Mesendoderm (in vitro differentiated cells): ENCODE measurements at regions not wholly inside any gene's neighbourhood (a gene's known extent, or its start where the extent isn't known, plus 50 kb on each side); places are given as distances from the start of the nearest gene placed in this dataset.
"Not testable (repeated sequence)": the region's sequence is repeated elsewhere in the genome, so short reads cannot be mapped to it uniquely, and the experiment has no call there.

Experiments used
- DNase-seq: peaks from one replicate; pipeline ENCODE4 v3.0.0; 2013
- H2AK5ac ChIP-seq: 2 replicates; pipeline ENCODE4 v1.6.1; 2013; ENCODE audit warnings: low read length, inconsistent platforms
- H2BK120ac ChIP-seq: 2 replicates; pipeline ENCODE4 v1.6.1; 2013; ENCODE audit warnings: low read depth, mild to moderate bottlenecking, low read length, moderate library complexity, mixed read lengths
- H2BK15ac ChIP-seq: replicated peaks from 2 replicates; pipeline ENCODE4 v1.6.1; 2013; ENCODE audit warnings: low read depth, mild to moderate bottlenecking, moderate library complexity
- H2BK5ac ChIP-seq: 2 replicates; pipeline ENCODE4 v1.6.1; 2013; ENCODE audit warnings: low read length, inconsistent platforms
- H3K18ac ChIP-seq: 2 replicates; pipeline ENCODE4 v1.6.1; 2013; ENCODE audit warnings: mild to moderate bottlenecking, low read length, mixed read lengths
- H3K23ac ChIP-seq: one replicate; pipeline ENCODE4 v1.6.1; 2013; ENCODE audit warnings: low read length
- H3K27ac ChIP-seq: 2 replicates; pipeline ENCODE4 v1.5.1; 2013; ENCODE audit warnings: low read depth, mild to moderate bottlenecking, inconsistent platforms, low read length, moderate library complexity
- H3K27me3 ChIP-seq: 2 replicates; pipeline ENCODE4 v1.6.1; 2013; ENCODE audit warnings: low read length, control low read depth, mild to moderate bottlenecking, inconsistent platforms; ENCODE audit not compliant: insufficient read depth, poor library complexity
- H3K36me3 ChIP-seq: 2 replicates; pipeline ENCODE4 v1.6.1; 2013; ENCODE audit warnings: low read length, inconsistent platforms; ENCODE audit not compliant: control insufficient read depth, insufficient read depth
- H3K4ac ChIP-seq: one replicate; pipeline ENCODE4 v1.6.1; 2013; ENCODE audit warnings: low read depth, mild to moderate bottlenecking, low read length, moderate library complexity
- H3K4me1 ChIP-seq: 2 replicates; pipeline ENCODE4 v1.6.1; 2013; ENCODE audit warnings: low read depth, low read length, inconsistent platforms; ENCODE audit not compliant: control insufficient read depth
- H3K4me2 ChIP-seq: 2 replicates; pipeline ENCODE4 v1.6.1; 2013; ENCODE audit warnings: low read length
- H3K4me3 ChIP-seq: 2 replicates; pipeline ENCODE4 v1.5.1; 2013; ENCODE audit warnings: mild to moderate bottlenecking, low read length
- H3K56ac ChIP-seq: one replicate; pipeline ENCODE4 v1.6.1; 2013; ENCODE audit warnings: low read length
- H3K79me1 ChIP-seq: 2 replicates; pipeline ENCODE4 v1.6.1; 2013; ENCODE audit warnings: low read length, inconsistent platforms
- H3K79me2 ChIP-seq: 2 replicates; pipeline ENCODE4 v1.6.1; 2013; ENCODE audit warnings: mild to moderate bottlenecking, low read length; ENCODE audit not compliant: control insufficient read depth, insufficient read depth
- H3K9ac ChIP-seq: 2 replicates; pipeline ENCODE4 v1.6.1; 2013; ENCODE audit warnings: low read length, inconsistent platforms
- H4K5ac ChIP-seq: one replicate; pipeline ENCODE4 v1.6.1; 2013; ENCODE audit warnings: low read length
- H4K8ac ChIP-seq: one replicate; pipeline ENCODE4 v1.6.1; 2013; ENCODE audit warnings: low read depth, mild to moderate bottlenecking, control low read depth, low read length, moderate library complexity
- WGBS: extraction: QIAGEN DNeasy Blood & Tissue Kit; methylation state at CpG from one replicate; pipeline ENCODE4 v1.1.7; 2013; ENCODE audit warnings: low lambda C conversion rate, missing lambda C conversion rate; ENCODE audit not compliant: insufficient coverage; ENCODE audit errors: extremely low coverage; 5-methylcytosine and 5-hydroxymethylcytosine counted together

DNA sequence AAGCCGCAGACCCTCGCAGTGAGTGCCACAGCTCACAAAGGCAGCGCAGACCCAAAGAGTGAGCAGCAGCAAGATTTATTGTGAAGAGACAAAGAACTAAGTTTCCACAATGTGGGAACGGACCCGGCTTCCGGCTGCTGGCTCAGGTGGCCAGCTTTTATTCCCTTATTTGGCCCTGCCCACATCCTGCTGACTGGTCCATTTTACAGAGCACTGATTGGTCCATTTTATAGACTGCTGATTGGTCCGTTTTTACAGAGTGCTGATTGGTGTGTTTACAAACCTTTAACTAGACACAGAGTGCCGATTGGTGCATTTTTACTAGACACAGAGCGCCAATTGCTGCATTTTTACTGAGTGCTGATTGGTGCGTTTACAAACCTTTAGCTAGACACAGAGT is 86.6 kb downstream of the RGS2 start:
- WGBS, result no CpG with 5 or more reads among the region's 10 CpGs

DNA sequence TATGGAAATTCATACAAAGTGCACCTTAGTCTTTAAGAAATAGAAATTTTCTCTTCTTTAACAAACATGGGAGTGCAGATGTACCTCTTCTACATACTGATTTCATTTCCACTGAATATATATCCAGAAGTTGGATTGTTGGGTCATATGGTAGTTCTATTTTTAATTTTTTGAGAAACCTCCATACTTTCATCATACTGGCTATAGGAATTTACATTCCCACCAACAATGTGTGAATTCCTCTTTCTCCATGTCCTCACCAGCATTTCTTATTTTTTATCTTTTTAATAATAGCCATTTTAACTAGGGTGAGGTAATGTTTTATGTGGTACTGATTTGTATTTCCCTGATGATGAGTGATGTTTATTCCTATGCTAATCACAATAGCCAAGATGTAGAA is 87.5 kb downstream of the RGS2 start:
- H2BK5ac ChIP-seq, result no peak overlapping the region
- no peaks in the 10 kb centered on the region for H3K79me1 ChIP-seq
- no peak overlapping the region for H4K5ac ChIP-seq
- H3K18ac ChIP-seq, result no peak overlapping the region
- no peak overlapping the region for H3K27ac ChIP-seq
- no peak overlapping the region for H3K9ac ChIP-seq
- H2BK15ac ChIP-seq, result no peak overlapping the region
- H3K36me3 ChIP-seq, result no peaks in the 10 kb centered on the region
- H3K27me3 ChIP-seq, result no peaks in the 10 kb centered on the region
- no peak overlapping the region for H3K4ac ChIP-seq
- H3K56ac ChIP-seq, result no peak overlapping the region
- no peaks in the 10 kb centered on the region for H3K4me1 ChIP-seq
- no peaks in the 10 kb centered on the region for H3K79me2 ChIP-seq
- no peak overlapping the region for H2BK120ac ChIP-seq
- H2AK5ac ChIP-seq, result no peak overlapping the region
- DNase-seq, result no peak
- no peak overlapping the region for H3K23ac ChIP-seq
- H3K4me2 ChIP-seq, result no peak overlapping the region
- H4K8ac ChIP-seq, result no peak overlapping the region
- H3K4me3 ChIP-seq, result no peak overlapping the region

More for the DNA sequence above, 86.6 kb downstream of the RGS2 start:
- not testable (repeated sequence) for H3K36me3 ChIP-seq, H3K23ac ChIP-seq, H3K4me3 ChIP-seq, H3K4me2 ChIP-seq, H3K79me2 ChIP-seq, H4K8ac ChIP-seq, H3K27me3 ChIP-seq, H3K79me1 ChIP-seq, H3K9ac ChIP-seq, H3K27ac ChIP-seq, H2BK15ac ChIP-seq, H3K18ac ChIP-seq, DNase-seq, H2AK5ac ChIP-seq, H3K56ac ChIP-seq, H4K5ac ChIP-seq, H3K4me1 ChIP-seq, H3K4ac ChIP-seq, H2BK5ac ChIP-seq, H2BK120ac ChIP-seq

DNA sequence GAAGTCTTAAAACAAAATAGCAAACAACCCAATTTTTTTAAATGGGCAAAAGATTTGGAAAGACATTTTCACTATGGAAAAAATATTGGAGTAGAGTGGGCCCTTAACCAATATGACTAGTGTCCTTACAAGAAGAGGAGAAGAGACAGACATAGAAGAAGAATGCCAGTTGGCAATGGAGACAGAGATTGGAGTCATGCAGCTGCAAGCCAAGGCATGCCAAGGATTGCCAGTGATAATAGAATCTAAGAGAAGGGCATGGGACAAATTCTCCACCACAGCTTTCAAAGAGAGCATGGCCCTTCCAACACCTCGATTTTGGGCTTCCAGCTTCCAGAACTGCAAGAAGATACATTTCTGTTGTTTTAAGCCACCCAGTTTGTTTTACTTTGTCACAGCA is 92.7 kb downstream of the RGS2 start:
- no peak for DNase-seq
- H3K9ac ChIP-seq, result no peak overlapping the region
- WGBS, result no CpG with 5 or more reads among the region's 1 CpG

DNA sequence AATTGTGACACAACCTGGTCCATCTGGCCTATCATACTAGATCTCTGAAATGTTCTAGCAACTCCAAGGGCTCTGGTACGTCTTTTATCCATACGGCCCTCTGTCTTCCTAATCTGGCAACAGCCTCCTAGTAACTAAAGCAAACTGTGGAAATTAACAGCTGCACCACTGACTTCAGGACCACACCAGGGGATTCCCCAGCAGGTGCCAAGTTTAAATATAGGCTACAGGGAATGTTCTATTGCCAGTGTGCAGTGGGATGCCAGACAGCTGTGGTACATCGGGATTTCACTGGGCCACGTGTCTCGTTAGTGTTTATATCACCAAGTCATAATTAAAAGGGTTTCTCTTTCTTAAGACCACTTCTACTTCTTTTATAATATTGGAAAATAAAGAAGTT is 94.3 kb downstream of the RGS2 start:
- no peak overlapping the region for H3K27ac ChIP-seq
- no peak overlapping the region for H3K18ac ChIP-seq
- H3K4ac ChIP-seq, result no peak overlapping the region
- no peaks in the 10 kb centered on the region for H3K27me3 ChIP-seq
- H4K5ac ChIP-seq, result no peak overlapping the region
- H2BK15ac ChIP-seq, result no peak overlapping the region
- no peaks in the 10 kb centered on the region for H3K36me3 ChIP-seq
- no peak overlapping the region for H2BK120ac ChIP-seq
- no peak overlapping the region for H2BK5ac ChIP-seq
- H4K8ac ChIP-seq, result no peak overlapping the region
- no peak overlapping the region for H3K56ac ChIP-seq
- no peaks in the 10 kb centered on the region for H3K79me2 ChIP-seq
- no CpG with 5 or more reads among the region's 5 CpGs for WGBS
- DNase-seq, result no peak
- no peak overlapping the region for H3K23ac ChIP-seq
- no peak overlapping the region for H2AK5ac ChIP-seq
- no peak overlapping the region for H3K4me2 ChIP-seq
- H3K4me1 ChIP-seq, result no peaks in the 10 kb centered on the region
- no peaks in the 10 kb centered on the region for H3K79me1 ChIP-seq
- no peak overlapping the region for H3K9ac ChIP-seq
- no peak overlapping the region for H3K4me3 ChIP-seq

More for the DNA sequence above, 92.7 kb downstream of the RGS2 start:
- H3K27ac ChIP-seq, result no peak overlapping the region
- no peak overlapping the region for H4K8ac ChIP-seq
- no peaks in the 10 kb centered on the region for H3K27me3 ChIP-seq
- H4K5ac ChIP-seq, result no peak overlapping the region
- no peaks in the 10 kb centered on the region for H3K79me2 ChIP-seq
- H3K18ac ChIP-seq, result no peak overlapping the region
- no peak overlapping the region for H3K4me2 ChIP-seq
- H2BK120ac ChIP-seq, result no peak overlapping the region
- no peak overlapping the region for H2BK5ac ChIP-seq
- no peak overlapping the region for H2AK5ac ChIP-seq
- H2BK15ac ChIP-seq, result no peak overlapping the region
- H3K4me3 ChIP-seq, result no peak overlapping the region
- H3K36me3 ChIP-seq, result no peaks in the 10 kb centered on the region
- H3K79me1 ChIP-seq, result no peaks in the 10 kb centered on the region
- H3K56ac ChIP-seq, result no peak overlapping the region
- H3K23ac ChIP-seq, result no peak overlapping the region
- H3K4me1 ChIP-seq, result no peaks in the 10 kb centered on the region
- no peak overlapping the region for H3K4ac ChIP-seq

DNA sequence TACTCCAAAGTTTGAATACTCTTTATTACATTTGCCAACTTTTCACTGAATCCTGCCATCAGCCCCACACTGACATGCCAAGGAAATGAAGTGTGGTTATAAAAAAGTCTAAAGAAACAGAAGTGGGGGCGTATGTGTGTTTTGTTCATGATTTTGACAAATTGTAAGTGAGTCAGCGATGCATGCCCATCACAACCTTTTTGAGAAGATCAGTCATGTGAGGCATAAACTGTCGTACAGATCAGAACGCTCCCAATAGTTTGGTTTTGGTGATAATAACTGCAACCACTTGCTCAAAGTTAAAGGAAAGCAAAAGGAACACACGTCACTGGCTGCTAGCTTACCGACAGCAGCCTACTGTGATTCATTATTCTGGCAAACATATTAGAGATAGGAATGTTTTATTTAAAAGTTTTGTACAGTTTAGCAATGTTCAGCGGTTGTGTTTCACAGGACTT is 95.6 kb downstream of the RGS2 start:
- H3K27me3 ChIP-seq, result no peaks in the 10 kb centered on the region
- no CpG with 5 or more reads among the region's 7 CpGs for WGBS
- no peak for DNase-seq
- no peak overlapping the region for H3K4me3 ChIP-seq
- no peaks in the 10 kb centered on the region for H3K79me1 ChIP-seq
- no peak overlapping the region for H3K23ac ChIP-seq
- H2BK5ac ChIP-seq, result no peak overlapping the region
- H3K27ac ChIP-seq, result no peak overlapping the region
- no peaks in the 10 kb centered on the region for H3K36me3 ChIP-seq
- no peak overlapping the region for H3K18ac ChIP-seq
- H4K8ac ChIP-seq, result no peak overlapping the region
- H3K79me2 ChIP-seq, result no peaks in the 10 kb centered on the region
- H4K5ac ChIP-seq, result no peak overlapping the region
- H2BK120ac ChIP-seq, result no peak overlapping the region
- H2AK5ac ChIP-seq, result no peak overlapping the region
- no peak overlapping the region for H3K4ac ChIP-seq
- H2BK15ac ChIP-seq, result no peak overlapping the region
- H3K9ac ChIP-seq, result no peak overlapping the region
- no peaks in the 10 kb centered on the region for H3K4me1 ChIP-seq
- H3K4me2 ChIP-seq, result no peak overlapping the region
- H3K56ac ChIP-seq, result no peak overlapping the region

DNA sequence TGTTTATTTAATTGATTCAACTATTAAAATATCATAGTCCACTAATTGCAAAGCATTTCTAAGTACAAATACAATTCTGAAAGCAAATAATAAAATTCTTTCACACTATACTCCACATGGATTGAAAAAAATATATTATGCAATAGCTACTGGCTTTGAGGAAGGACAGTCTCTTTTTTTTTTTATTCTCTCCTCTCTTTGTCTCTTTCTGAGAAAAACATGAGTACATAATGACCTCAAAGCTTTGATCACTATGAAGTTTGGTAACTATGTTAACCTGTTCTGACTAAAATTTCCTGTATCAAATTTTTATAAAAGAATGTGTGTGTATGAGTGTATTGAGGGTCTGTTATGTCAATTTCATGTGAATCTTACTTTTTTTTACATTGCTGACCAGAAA is 96.2 kb downstream of the RGS2 start:
- Histone ChIP-seq H2BK5ac (no peak overlapping the region), H3K23ac (no peak overlapping the region), H3K79me2 (no peaks in the 10 kb centered on the region), H3K4me3 (no peak overlapping the region), H3K36me3 (no peaks in the 10 kb centered on the region), H3K9ac (no peak overlapping the region), H2BK15ac (no peak overlapping the region), H2BK120ac (no peak overlapping the region), H2AK5ac (no peak overlapping the region), H3K27ac (no peak overlapping the region), H3K79me1 (no peaks in the 10 kb centered on the region), H3K56ac (no peak overlapping the region), H3K4ac (no peak overlapping the region), H4K8ac (no peak overlapping the region), H3K4me2 (no peak overlapping the region), H3K4me1 (no peaks in the 10 kb centered on the region), H3K18ac (no peak overlapping the region), H3K27me3 (no peaks in the 10 kb centered on the region), H4K5ac (no peak overlapping the region)
- no peak for DNase-seq
